Prostate gland (tissue), 2 donors: ENCODE measurements at regions not wholly inside any gene's neighbourhood (a gene's known extent, or its start where the extent isn't known, plus 50 kb on each side); places are given as distances from the start of the nearest gene placed in this dataset.

Source experiments
- DNase-seq: peaks from one replicate; pipeline ENCODE4 v3.0.0-alpha.2; 2019; ENCODE audit warnings: low spot score
- H3K27ac ChIP-seq, 2 donors: fragments of 200-600 bp; sonication (generic); 2 replicates each; pipeline ENCODE4 v1.5.1; 2017 to 2019
- H3K27me3 ChIP-seq: fragments of 200-600 bp; sonication (generic); replicated peaks from 2 replicates; pipeline ENCODE4 v1.5.1; 2019; ENCODE audit not compliant: insufficient read depth
- H3K36me3 ChIP-seq, 2 donors: fragments of 200-600 bp; sonication (generic); 1 replicate in 1 of 2; 2 replicates in 1 of 2; pipeline versions ENCODE4 v1.5.1 to v1.8.1; 2017 to 2019
- H3K4me1 ChIP-seq: fragments of 200-600 bp; sonication (generic); replicated peaks from 2 replicates; pipeline ENCODE4 v1.5.1; 2019
- H3K4me3 ChIP-seq, 2 donors: fragments of 200-600 bp; sonication (generic); 2 replicates each; pipeline ENCODE4 v1.5.1; 2017 to 2019
- H3K9me3 ChIP-seq: fragments of 200-600 bp; sonication (generic); 2 replicates; pipeline ENCODE4 v1.5.1; 2017
- CTCF ChIP-seq, 4 experiments: fragments of 200-600 bp in 2 of 4; fragments of 450-650 bp in 2 of 4; sonication (generic) in 2 of 4; IDR thresholded peaks; 1 replicate in 3 of 4; 2 replicates in 1 of 4; pipeline ENCODE4 v1.5.1; 2016 to 2019; ENCODE audit warnings: antibody characterized with exemption in 4 of 4, mild to moderate bottlenecking in 2 of 4, moderate library complexity in 2 of 4
- POLR2A ChIP-seq: fragments of 450-650 bp; IDR thresholded peaks from one replicate; pipeline ENCODE4 v1.6.1; 2016; ENCODE audit warnings: antibody characterized with exemption, mild to moderate bottlenecking
- POLR2AphosphoS5 ChIP-seq: sonication (generic); formaldehyde crosslinking; IDR thresholded peaks from one replicate; pipeline ENCODE4 v1.6.1; 2017; ENCODE audit warnings: antibody characterized with exemption
- WGBS: methylation state at CpG from one replicate; pipeline ENCODE4 v1.1.5; 2018; 5-methylcytosine and 5-hydroxymethylcytosine counted together
- intact Hi-C: fragments of 100-400 bp; cut with DNase I; formaldehyde crosslinking; loops from one replicate; pipeline ENCODE4 v1.14.2; 2022

- no peaks in the 10 kb centered on the region for H3K4me1 ChIP-seq
- no peaks in the 10 kb centered on the region for H3K9me3 ChIP-seq
- H3K36me3 ChIP-seq, result no peaks in the 10 kb centered on the region
- intact Hi-C loops, result no loop called here
- no peak overlapping the region for H3K27ac ChIP-seq
- TF ChIP-seq POLR2AphosphoS5 (no peak), CTCF (IDR thresholded peaks at IDR 0.05) (no peak), POLR2A (no peak)
- no peak overlapping the region for H3K4me3 ChIP-seq
- DNase-seq, result no peak
- 73% methylated on average over 5 of the region's 5 CpGs for WGBS
- no peaks in the 10 kb centered on the region for H3K27me3 ChIP-seq
Observed at GRCh38 chr2:118403658-118404451, 315.6 kb downstream of the INSIG2 start.

GRCh38 chr2:118388771-118389170 lies 300.5 kb downstream of the INSIG2 start:
- 74% methylated on average over 2 of the region's 2 CpGs for WGBS
- H3K27me3 ChIP-seq, result no peaks in the 10 kb centered on the region
- DNase-seq, result no peak
- TF ChIP-seq CTCF (IDR thresholded peaks at IDR 0.05) (no peak), POLR2A (no peak)
- no peaks in the 10 kb centered on the region for H3K9me3 ChIP-seq
- H3K27ac ChIP-seq, result no peak overlapping the region
- intact Hi-C loops, result no loop called here
- H3K4me3 ChIP-seq, result no peak overlapping the region
- H3K36me3 ChIP-seq, result no peaks in the 10 kb centered on the region
- H3K4me1 ChIP-seq, result no peaks in the 10 kb centered on the region

DNA sequence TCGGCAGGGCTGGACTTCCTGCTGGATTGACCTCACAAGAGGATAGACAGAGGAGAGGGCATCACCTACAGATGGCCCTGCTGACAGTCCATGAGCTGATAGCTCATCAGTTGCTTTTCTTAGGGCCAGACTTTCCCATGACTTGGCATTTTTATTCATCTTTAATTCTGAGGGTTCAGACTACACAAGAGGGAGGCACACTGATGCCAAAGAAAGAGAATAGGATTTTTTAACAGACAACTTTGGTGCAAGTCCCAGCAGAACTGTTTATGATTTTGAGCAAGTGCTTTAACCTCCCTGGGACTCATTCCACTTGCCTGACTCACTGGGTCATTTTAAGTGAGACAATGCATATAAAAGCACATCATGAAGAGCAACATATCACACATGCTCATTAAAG lies 299.2 kb downstream of the INSIG2 start:
- H3K27ac ChIP-seq, result no peak overlapping the region

DNA sequence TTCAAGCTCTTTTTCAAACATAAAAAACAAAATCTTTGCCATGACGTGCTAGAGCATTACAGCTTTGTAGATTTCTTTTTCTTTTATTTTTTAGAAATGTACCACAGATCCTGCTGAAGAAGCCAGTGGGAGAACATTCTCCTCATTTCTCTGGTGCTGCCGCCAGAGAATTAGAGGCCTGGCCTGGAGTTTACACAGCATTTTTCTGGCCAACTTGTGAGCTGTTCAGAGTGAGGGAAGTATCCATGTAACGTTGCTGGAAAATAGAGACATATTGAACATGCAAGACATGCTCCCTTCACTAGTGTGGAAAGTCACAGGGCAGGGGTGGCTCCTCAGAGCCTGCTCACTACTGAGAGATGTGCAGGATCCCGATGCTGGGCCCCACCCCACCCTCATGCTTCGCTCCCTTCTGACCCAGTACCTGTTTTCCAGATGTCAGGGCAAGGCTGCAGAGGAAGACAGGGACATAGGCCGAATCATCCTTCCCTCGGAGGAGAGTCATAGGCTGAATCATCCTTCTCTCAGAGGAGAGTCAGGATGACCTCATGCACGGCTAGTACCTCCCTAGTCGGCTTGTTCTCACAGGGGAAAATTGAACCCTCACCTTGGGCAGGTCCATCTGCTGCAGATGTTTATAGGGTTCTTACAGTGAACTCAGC lies 298.5 kb downstream of the INSIG2 start:
- no peaks in the 10 kb centered on the region for H3K36me3 ChIP-seq
- H3K4me3 ChIP-seq, result no peak overlapping the region
- no peaks in the 10 kb centered on the region for H3K27me3 ChIP-seq
- H3K27ac ChIP-seq, result no peak overlapping the region
- H3K4me1 ChIP-seq, result no peaks in the 10 kb centered on the region
- WGBS, result 84% methylated on average over 9 of the region's 9 CpGs
- TF ChIP-seq CTCF (IDR thresholded peaks at IDR 0.05), result no peak
- TF ChIP-seq POLR2A, result no peak
- intact Hi-C loops, result no loop called here
- no peak for DNase-seq
- H3K9me3 ChIP-seq, result no peaks in the 10 kb centered on the region

More for the DNA sequence above, 299.2 kb downstream of the INSIG2 start:
- intact Hi-C loops, result no loop called here
- DNase-seq, result no peak
- Histone ChIP-seq H3K9me3 (no peaks in the 10 kb centered on the region), H3K4me1 (no peaks in the 10 kb centered on the region), H3K4me3 (no peak overlapping the region), H3K36me3 (no peaks in the 10 kb centered on the region), H3K27me3 (no peaks in the 10 kb centered on the region)
- 100% methylated on average over 1 of the region's 1 CpG for WGBS
- no peak for TF ChIP-seq CTCF (IDR thresholded peaks at IDR 0.05)
- TF ChIP-seq POLR2A, result no peak
- no peak for TF ChIP-seq POLR2AphosphoS5
